DOHH2 (cell line): ENCODE measurements at regions not wholly inside any gene's neighbourhood (a gene's known extent, or its start where the extent isn't known, plus 50 kb on each side); places are given as distances from the start of the nearest gene placed in this dataset.
"Not testable (repeated sequence)": the region's sequence is repeated elsewhere in the genome, so short reads cannot be mapped to it uniquely, and the experiment has no call there.

Experiments used
- H3F3A ChIP-seq: fragments of 200-600 bp; sonication (generic), shearing (Covaris generic); 2 replicates; pipeline ENCODE4 v1.6.0; 2016; ENCODE audit warnings: antibody characterized with exemption, mild to moderate bottlenecking; ENCODE audit not compliant: control insufficient read depth, insufficient read depth
- H3K27ac ChIP-seq: fragments of 200-600 bp; sonication (generic); 2 replicates; pipeline ENCODE4 v1.5.1; 2014; ENCODE audit warnings: low read depth, mild to moderate bottlenecking, low read length, moderate library complexity
- H3K27me3 ChIP-seq: fragments of 200-600 bp; sonication (generic); 2 replicates; pipeline ENCODE4 v1.6.1; 2014; ENCODE audit warnings: mild to moderate bottlenecking, low read length, mixed read lengths; ENCODE audit not compliant: control insufficient read depth
- H3K36me3 ChIP-seq: fragments of 200-600 bp; sonication (generic); 2 replicates; pipeline ENCODE4 v1.6.1; 2014; ENCODE audit warnings: mild to moderate bottlenecking, low read length, moderate library complexity, mixed read lengths; ENCODE audit not compliant: control insufficient read depth
- H3K4me1 ChIP-seq: fragments of 200-600 bp; sonication (generic); 2 replicates; pipeline ENCODE4 v1.6.1; 2014; ENCODE audit warnings: mild to moderate bottlenecking, low read length, mixed read lengths; ENCODE audit not compliant: control insufficient read depth
- H3K4me2 ChIP-seq: fragments of 200-600 bp; sonication (generic); 2 replicates; pipeline ENCODE4 v1.6.0; 2014; ENCODE audit warnings: mild to moderate bottlenecking, low read length, moderate library complexity
- H3K4me3 ChIP-seq: fragments of 200-600 bp; sonication (generic); 2 replicates; pipeline ENCODE4 v1.5.1; 2014; ENCODE audit warnings: mild to moderate bottlenecking, low read length, mixed read lengths
- H3K79me2 ChIP-seq: fragments of 200-600 bp; sonication (generic); 2 replicates; pipeline ENCODE4 v1.6.1; 2014; ENCODE audit warnings: mild to moderate bottlenecking, low read length, mixed read lengths; ENCODE audit not compliant: control insufficient read depth
- H3K9me2 ChIP-seq: fragments of 200-600 bp; sonication (generic); replicated peaks from 2 replicates; pipeline ENCODE4 v1.6.1; 2014; ENCODE audit warnings: mild to moderate bottlenecking, low read length, mixed read lengths; ENCODE audit not compliant: control insufficient read depth
- H3K9me3 ChIP-seq: fragments of 200-600 bp; sonication (generic); 2 replicates; pipeline ENCODE4 v1.6.1; 2014; ENCODE audit warnings: antibody characterized with exemption, low read length, mixed read lengths; ENCODE audit not compliant: control insufficient read depth, insufficient read depth
- H4K20me1 ChIP-seq: fragments of 200-600 bp; sonication (generic); 2 replicates; pipeline ENCODE4 v1.6.0; 2014; ENCODE audit warnings: low read depth, mild to moderate bottlenecking, antibody characterized with exemption, low read length, moderate library complexity; ENCODE audit not compliant: control insufficient read depth, insufficient read depth
- CTCF ChIP-seq: fragments of 200-600 bp; sonication (generic); IDR thresholded peaks from one replicate; pipeline ENCODE4 v1.5.1; 2014; ENCODE audit warnings: antibody characterized with exemption, mild to moderate bottlenecking, low read depth, low read length; ENCODE audit not compliant: poor library complexity, severe bottlenecking
- EZH2phosphoT487 ChIP-seq: fragments of 200-600 bp; sonication (generic); IDR thresholded peaks from 2 replicates; pipeline ENCODE4 v1.6.1; 2017; ENCODE audit warnings: borderline replicate concordance, mild to moderate bottlenecking, antibody characterized with exemption, low read length, moderate library complexity, mixed read lengths

DNA sequence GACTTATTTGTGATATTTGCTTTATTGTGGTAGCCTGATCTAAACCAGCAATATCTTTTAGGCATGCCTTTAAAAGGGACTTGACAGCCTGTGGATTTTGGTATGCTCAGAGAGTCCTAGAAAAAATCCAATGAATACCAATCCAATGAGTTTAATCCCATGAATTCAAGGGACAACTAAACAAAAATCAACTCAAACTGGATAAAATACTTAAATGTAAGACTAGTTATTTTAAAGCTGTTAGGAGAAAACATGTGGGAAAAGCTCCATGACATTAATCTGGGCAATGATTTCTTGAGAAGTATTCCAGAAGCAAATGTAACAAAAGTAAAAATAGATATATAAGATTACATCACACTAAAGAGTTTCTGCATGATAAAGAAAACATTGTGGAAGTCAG, 711.5 kb upstream of the PITX2 start:
- Histone ChIP-seq H3K79me2 (no peaks in the 10 kb centered on the region), H3K4me1 (no peaks in the 10 kb centered on the region), H3K4me2 (no peak overlapping the region), H4K20me1 (no peaks in the 10 kb centered on the region), H3K9me3 (no peaks in the 10 kb centered on the region), H3K27me3 (no peaks in the 10 kb centered on the region), H3K9me2 (no peaks in the 10 kb centered on the region), H3K27ac (no peak overlapping the region), H3K36me3 (no peaks in the 10 kb centered on the region), H3K4me3 (no peak overlapping the region), H3F3A (no peaks in the 10 kb centered on the region)
- TF ChIP-seq CTCF (no peak), EZH2phosphoT487 (no peak)

- H3K36me3 ChIP-seq, H3K79me2 ChIP-seq, H3K9me3 ChIP-seq, H3F3A ChIP-seq, H3K4me2 ChIP-seq, H3K4me3 ChIP-seq, H3K4me1 ChIP-seq, H3K9me2 ChIP-seq, H4K20me1 ChIP-seq, H3K27me3 ChIP-seq, H3K27ac ChIP-seq: not testable (repeated sequence)
Measured at GRCh38 chr4:111337186-111337876, 714.5 kb upstream of the PITX2 start.

GRCh38 chr4:111359602-111360001, 736.7 kb upstream of the PITX2 start:
- H3K4me1 ChIP-seq, result no peaks in the 10 kb centered on the region
- no peak overlapping the region for H3K4me3 ChIP-seq
- no peak overlapping the region for H3K4me2 ChIP-seq
- H4K20me1 ChIP-seq, result no peaks in the 10 kb centered on the region
- TF ChIP-seq EZH2phosphoT487 (no peak), CTCF (no peak)
- no peaks in the 10 kb centered on the region for H3K79me2 ChIP-seq
- no peaks in the 10 kb centered on the region for H3K36me3 ChIP-seq
- no peaks in the 10 kb centered on the region for H3K27me3 ChIP-seq
- no peaks in the 10 kb centered on the region for H3F3A ChIP-seq
- H3K27ac ChIP-seq, result no peak overlapping the region
- no peaks in the 10 kb centered on the region; the same call in 1 of the 2 replicates for H3K9me2 ChIP-seq
- H3K9me3 ChIP-seq, result no peaks in the 10 kb centered on the region

- Histone ChIP-seq H3K4me3 (no peak overlapping the region), H3F3A (no peaks in the 10 kb centered on the region), H3K4me1 (no peaks in the 10 kb centered on the region), H3K27ac (no peak overlapping the region), H3K9me2 (no peaks in the 10 kb centered on the region; the same call in 1 of the 2 replicates), H3K4me2 (no peak overlapping the region), H3K36me3 (no peaks in the 10 kb centered on the region), H4K20me1 (no peaks in the 10 kb centered on the region), H3K27me3 (no peaks in the 10 kb centered on the region), H3K79me2 (no peaks in the 10 kb centered on the region), H3K9me3 (no peaks in the 10 kb centered on the region)
- TF ChIP-seq EZH2phosphoT487 (no peak), CTCF (no peak)
Measured at GRCh38 chr4:111360906-111361305, 738.0 kb upstream of the PITX2 start.
